NB4 (cell line): ENCODE measurements at regions not wholly inside any gene's neighbourhood (a gene's known extent, or its start where the extent isn't known, plus 50 kb on each side); places are given as distances from the start of the nearest gene placed in this dataset.

ENCODE experiments used
- DNase-seq: peaks from one replicate; pipeline ENCODE4 v3.0.0; 2010; ENCODE audit warnings: low read depth
- H3K4me3 ChIP-seq: one replicate; pipeline ENCODE4 v1.5.1; 2011; ENCODE audit warnings: mild to moderate bottlenecking, low read depth, low read length, moderate library complexity
- MYC ChIP-seq: IDR thresholded peaks from 2 replicates; pipeline ENCODE4 v1.6.1; 2011; ENCODE audit warnings: low read depth, low read length
- POLR2A ChIP-seq: IDR thresholded peaks from 2 replicates; pipeline ENCODE4 v1.6.1; 2011; ENCODE audit warnings: mild to moderate bottlenecking; ENCODE audit not compliant: insufficient read length; ENCODE audit errors: extremely low read depth
- TF ChIP-seq, protein P1 (sequence below): IDR thresholded peaks from 2 replicates; pipeline ENCODE4 v1.6.1; 2011; ENCODE audit warnings: low read depth, low read length
- TF ChIP-seq, protein P2 (sequence below): IDR thresholded peaks from one replicate; pipeline ENCODE4 v1.5.1; 2012; ENCODE audit warnings: low read depth, low read length

DNA sequence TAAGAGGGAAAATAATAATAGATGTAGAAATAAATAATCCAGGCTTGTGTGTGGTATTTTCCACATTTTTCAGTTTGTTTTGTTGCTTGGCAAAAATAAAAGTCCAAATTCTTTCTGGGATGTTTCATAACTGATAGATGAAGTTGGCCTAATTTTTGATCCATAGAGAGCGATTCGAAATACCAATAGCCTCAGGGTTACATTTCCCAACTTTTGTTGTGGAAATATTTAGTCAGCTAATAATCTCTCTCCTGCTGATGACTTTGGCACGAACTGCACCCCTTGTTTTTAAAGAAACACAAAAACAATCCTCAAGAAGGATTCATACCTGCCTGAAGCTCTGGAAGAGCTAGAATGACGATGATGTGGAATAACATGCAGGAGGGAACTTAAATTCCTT, 483.2 kb downstream of the ADRA2A start:
- H3K4me3 ChIP-seq: no peak overlapping the region
- DNase-seq: no peak
- TF ChIP-seq POLR2A (no peak), MYC (no peak)
- TF ChIP-seq, protein P1, sequence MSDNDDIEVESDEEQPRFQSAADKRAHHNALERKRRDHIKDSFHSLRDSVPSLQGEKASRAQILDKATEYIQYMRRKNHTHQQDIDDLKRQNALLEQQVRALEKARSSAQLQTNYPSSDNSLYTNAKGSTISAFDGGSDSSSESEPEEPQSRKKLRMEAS: no peak
- TF ChIP-seq, protein P2, sequence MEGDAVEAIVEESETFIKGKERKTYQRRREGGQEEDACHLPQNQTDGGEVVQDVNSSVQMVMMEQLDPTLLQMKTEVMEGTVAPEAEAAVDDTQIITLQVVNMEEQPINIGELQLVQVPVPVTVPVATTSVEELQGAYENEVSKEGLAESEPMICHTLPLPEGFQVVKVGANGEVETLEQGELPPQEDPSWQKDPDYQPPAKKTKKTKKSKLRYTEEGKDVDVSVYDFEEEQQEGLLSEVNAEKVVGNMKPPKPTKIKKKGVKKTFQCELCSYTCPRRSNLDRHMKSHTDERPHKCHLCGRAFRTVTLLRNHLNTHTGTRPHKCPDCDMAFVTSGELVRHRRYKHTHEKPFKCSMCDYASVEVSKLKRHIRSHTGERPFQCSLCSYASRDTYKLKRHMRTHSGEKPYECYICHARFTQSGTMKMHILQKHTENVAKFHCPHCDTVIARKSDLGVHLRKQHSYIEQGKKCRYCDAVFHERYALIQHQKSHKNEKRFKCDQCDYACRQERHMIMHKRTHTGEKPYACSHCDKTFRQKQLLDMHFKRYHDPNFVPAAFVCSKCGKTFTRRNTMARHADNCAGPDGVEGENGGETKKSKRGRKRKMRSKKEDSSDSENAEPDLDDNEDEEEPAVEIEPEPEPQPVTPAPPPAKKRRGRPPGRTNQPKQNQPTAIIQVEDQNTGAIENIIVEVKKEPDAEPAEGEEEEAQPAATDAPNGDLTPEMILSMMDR: no peak

DNA sequence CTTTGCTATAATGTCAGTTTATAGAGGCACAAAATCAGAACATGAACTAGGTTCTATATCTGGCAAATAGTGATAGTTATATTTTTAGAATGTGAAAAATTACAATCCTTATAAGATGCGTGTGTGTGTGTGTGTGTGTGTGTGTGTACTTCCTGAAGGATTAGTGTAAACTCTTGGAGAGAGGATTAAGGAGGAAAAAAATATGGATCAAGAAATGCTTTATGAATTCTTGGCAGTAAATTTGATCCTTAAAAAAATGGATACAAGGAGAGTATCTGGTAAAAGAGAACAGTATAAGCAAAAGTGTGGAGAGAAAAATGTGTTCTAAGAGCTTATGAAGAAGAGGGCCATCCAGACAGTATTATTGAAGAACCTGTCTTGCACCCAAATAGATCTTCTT, 484.3 kb downstream of the ADRA2A start:
- no peak overlapping the region for H3K4me3 ChIP-seq
- DNase-seq: no peak
- TF ChIP-seq, protein P1: no peak
- TF ChIP-seq POLR2A (no peak), MYC (no peak)
- TF ChIP-seq, protein P2: no peak

DNA sequence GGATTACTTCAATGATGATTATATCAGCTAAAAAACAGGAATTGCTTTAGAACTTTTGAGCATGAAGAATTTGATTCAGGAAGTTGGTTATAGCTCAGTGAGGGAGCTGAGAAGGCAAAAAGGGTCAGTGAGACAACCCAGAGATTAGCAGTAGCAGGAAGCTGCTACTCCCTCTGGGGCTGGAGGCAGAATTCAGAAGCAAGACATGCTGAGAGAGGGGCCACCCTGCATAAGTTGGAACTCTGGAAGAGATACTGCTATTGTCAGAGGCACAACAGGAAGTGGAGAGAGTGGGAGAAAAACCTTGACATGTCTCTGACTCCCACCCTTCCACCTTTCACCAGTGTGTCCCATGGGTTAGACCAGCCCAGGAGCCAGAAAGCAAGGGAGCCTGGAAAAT, 488.7 kb downstream of the ADRA2A start:
- TF ChIP-seq, protein P1: no peak
- TF ChIP-seq POLR2A (no peak), MYC (no peak)
- TF ChIP-seq, protein P2: no peak
- DNase-seq: no peak
- no peak overlapping the region for H3K4me3 ChIP-seq

DNA sequence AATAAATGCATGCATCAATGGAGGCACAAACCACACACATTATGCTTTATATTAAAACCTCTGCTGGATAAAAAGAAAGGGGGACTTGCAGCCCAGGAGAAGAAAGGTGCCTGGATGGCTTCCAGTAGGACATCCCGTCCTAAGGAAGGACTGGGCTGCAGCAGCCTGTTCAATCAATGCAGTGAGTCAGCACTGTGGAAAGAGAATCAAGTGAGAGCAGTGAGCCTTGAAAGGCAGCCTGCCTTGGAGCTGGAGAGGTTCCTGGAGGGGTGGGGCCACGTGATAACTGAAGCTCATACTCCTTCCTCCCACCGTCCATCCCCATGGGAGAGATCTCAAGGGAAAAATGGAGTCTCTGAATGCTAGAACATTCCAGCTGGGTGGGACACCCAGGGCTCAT, 501.2 kb downstream of the ADRA2A start:
- TF ChIP-seq POLR2A: no peak
- TF ChIP-seq, protein P2: no peak
- TF ChIP-seq, protein P1: no peak
- no peak for TF ChIP-seq MYC
- no peak for DNase-seq
- no peak overlapping the region for H3K4me3 ChIP-seq

DNA sequence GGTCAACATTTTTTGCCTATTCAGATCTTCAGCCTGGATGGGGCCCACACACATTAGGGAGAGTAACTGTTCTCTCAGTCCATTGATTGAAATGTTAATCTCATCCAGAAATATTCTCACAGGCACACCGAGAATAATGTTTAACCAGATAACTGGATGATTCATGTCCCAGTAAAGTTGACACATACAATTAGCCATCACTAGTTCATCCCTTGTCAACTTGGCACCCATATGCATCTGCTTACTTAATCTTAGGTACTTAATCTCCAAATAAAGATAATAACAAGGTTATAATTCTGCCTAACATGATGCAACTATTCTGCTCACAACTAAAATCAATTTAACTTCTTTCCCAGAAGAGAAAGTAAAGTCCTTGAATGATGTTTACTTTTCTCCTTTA, 502.6 kb downstream of the ADRA2A start:
- DNase-seq: no peak
- H3K4me3 ChIP-seq: no peak overlapping the region
- TF ChIP-seq, protein P1: no peak
- TF ChIP-seq POLR2A (no peak), MYC (no peak)
- TF ChIP-seq, protein P2: no peak

DNA sequence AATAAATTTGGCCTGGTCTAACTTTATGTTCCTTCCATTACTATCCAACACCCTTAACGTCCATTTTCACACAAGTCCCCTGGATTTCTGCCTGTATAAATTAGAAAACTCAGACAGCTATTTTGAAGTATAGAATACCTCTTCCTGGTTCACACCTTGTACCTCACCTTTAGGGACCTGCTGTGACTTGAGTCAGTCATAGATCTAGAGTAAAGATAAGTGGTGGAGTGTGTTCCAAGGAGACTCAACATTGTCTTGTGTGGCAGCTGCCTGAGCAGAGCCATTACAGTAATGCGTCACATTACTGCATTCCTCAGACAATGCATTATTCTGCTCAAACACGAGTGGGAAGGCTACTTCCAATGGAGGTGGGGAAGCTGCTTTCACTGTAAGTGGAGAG, 513.9 kb downstream of the ADRA2A start:
- H3K4me3 ChIP-seq: no peak overlapping the region
- TF ChIP-seq POLR2A: no peak
- TF ChIP-seq, protein P2: no peak
- no peak for TF ChIP-seq MYC
- TF ChIP-seq, protein P1: no peak
- DNase-seq: no peak
